AG09319 (cell line): ENCODE measurements at regions not wholly inside any gene's neighbourhood (a gene's known extent, or its start where the extent isn't known, plus 50 kb on each side); places are given as distances from the start of the nearest gene placed in this dataset.

ENCODE experiments used
- DNase-seq: peaks from one replicate; pipeline ENCODE4 v3.0.0-alpha.2; 2010; ENCODE audit warnings: low read depth; ENCODE audit errors: extremely low read depth
- CTCF ChIP-seq: IDR thresholded peaks from 2 replicates; pipeline ENCODE4 v1.5.1; 2011; ENCODE audit warnings: low read depth, mild to moderate bottlenecking, inconsistent platforms, low read length, moderate library complexity

DNA sequence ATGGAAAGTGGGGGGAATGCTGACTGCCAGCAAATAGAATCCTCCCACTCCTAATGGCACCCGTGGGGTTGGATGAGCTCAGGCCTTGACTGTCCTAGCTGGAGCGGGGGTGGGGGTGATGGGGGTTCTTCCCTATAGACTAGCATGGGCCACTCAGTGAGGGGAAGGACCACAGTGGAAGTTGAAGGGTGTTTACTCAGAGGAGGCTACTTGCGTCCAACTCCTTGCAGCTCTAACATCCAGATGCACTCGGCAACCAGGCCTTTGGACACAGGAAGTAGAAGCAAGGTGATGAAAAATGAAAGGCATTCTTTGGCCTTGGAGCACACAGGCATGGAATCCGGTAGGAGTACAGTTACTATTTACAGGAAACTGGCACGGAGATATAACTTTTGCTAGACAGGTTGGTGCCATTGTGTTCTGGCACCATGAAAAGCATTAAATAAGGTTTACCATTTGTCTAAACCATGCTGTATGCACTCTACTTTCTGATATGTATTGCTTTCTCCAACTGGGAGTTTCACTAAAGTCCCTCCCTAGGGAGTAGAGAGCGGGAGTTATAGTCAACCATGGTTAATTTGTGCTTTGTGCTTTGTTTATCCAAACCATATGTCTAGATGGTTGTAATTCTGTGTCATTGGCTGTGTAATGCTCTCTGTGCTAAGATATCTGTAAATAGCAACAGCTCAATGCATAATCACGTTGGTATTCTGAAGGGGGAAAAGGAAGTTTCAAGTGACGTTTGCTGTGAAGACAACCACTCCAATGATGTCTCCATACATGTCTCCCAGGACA is 125.3 kb downstream of the TSHZ3 start:
- peak; percentile 85 for DNase-seq
- TF ChIP-seq CTCF, result no peak

DNA sequence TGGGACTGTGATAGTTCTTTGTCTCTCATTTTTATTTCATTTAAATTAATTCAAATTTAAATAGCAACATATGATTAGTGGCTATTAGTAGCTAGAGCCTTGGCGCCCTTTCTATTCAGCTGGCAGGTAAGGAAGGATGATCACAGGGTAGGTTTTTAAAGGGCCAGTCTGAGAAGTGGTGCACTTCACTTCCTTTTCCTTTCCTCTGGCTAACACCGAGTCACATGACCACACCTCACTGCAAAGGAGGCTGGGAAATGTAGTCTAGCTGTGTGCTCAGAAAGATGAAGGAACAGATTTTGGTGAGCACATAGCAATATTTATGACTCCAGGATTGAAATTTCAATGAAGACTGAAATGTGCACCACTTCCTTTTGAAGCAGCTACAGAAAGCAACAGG is 128.7 kb downstream of the TSHZ3 start:
- DNase-seq, result no peak

GRCh38 chr19:31214997-31215396 is 134.2 kb downstream of the TSHZ3 start:
- no peak for TF ChIP-seq CTCF
- no peak for DNase-seq

More for the DNA sequence above, 128.7 kb downstream of the TSHZ3 start:
- TF ChIP-seq CTCF, result no peak

- DNase-seq, result peak; percentile 94
- no peak for TF ChIP-seq CTCF
Observed at GRCh38 chr19:31214086-31214485, 135.2 kb downstream of the TSHZ3 start.

- DNase-seq, result no peak
- no peak for TF ChIP-seq CTCF
Observed at GRCh38 chr19:31211088-31211487, 138.1 kb downstream of the TSHZ3 start.

GRCh38 chr19:31205887-31206518 is 143.2 kb downstream of the TSHZ3 start:
- no peak for DNase-seq
- TF ChIP-seq CTCF, result no peak

DNA sequence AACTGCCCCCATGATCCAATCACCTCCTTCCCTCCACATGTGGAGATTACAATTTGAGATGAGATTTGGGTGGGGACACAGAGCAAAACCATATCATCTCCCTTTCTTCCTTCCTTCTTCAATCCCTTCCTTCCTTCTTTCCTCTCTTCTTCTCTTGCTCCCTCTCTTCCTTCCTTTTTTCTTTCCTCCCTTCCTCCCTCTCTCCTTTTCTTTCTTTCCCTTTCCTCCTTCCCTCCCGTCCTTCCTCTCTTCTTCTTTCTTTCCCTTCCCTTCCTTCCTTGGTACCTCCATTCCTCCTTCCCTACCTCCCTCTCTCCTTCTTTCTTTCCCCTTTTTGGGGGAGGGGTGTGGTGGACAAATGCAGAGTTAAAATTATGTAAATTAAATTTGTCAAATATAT is 145.1 kb downstream of the TSHZ3 start:
- DNase-seq, result no peak
- no peak for TF ChIP-seq CTCF
